Skeletal muscle satellite cell (primary cell): ENCODE measurements at regions not wholly inside any gene's neighbourhood (a gene's known extent, or its start where the extent isn't known, plus 50 kb on each side); places are given as distances from the start of the nearest gene placed in this dataset.

ENCODE experiments used
- H3K27me3 ChIP-seq: 2 replicates; pipeline ENCODE4 v1.7.0; 2013; ENCODE audit warnings: low read length; ENCODE audit not compliant: control insufficient read depth, insufficient read depth
- H3K36me3 ChIP-seq: 2 replicates; pipeline ENCODE4 v1.7.0; 2013; ENCODE audit warnings: mild to moderate bottlenecking, control low read depth, low read length; ENCODE audit not compliant: insufficient read depth
- H3K4me1 ChIP-seq: 2 replicates; pipeline ENCODE4 v1.7.0; 2013; ENCODE audit warnings: low read length; ENCODE audit not compliant: control insufficient read depth, insufficient read depth
- H3K4me2 ChIP-seq: 2 replicates; pipeline ENCODE4 v1.7.0; 2013; ENCODE audit warnings: mild to moderate bottlenecking, low read length
- H3K4me3 ChIP-seq: 2 replicates; pipeline ENCODE4 v1.7.0; 2013; ENCODE audit warnings: low read length
- H3K9ac ChIP-seq: 2 replicates; pipeline ENCODE4 v1.7.0; 2013; ENCODE audit warnings: mild to moderate bottlenecking, low read depth, low read length, moderate library complexity
- H3K9me3 ChIP-seq: replicated peaks from 2 replicates; pipeline ENCODE4 v1.7.0; 2013; ENCODE audit warnings: mild to moderate bottlenecking, control low read depth, low read length

GRCh38 chr12:84361651-84362551 is 550.7 kb downstream of the SLC6A15 start:
- H3K9me3 ChIP-seq: no peaks in the 10 kb centered on the region
- H3K9ac ChIP-seq: no peak overlapping the region
- H3K27me3 ChIP-seq: no peaks in the 10 kb centered on the region
- H3K4me3 ChIP-seq: no peak overlapping the region
- H3K36me3 ChIP-seq: no peaks in the 10 kb centered on the region
- H3K4me1 ChIP-seq: no peaks in the 10 kb centered on the region
- H3K4me2 ChIP-seq: no peak overlapping the region

DNA sequence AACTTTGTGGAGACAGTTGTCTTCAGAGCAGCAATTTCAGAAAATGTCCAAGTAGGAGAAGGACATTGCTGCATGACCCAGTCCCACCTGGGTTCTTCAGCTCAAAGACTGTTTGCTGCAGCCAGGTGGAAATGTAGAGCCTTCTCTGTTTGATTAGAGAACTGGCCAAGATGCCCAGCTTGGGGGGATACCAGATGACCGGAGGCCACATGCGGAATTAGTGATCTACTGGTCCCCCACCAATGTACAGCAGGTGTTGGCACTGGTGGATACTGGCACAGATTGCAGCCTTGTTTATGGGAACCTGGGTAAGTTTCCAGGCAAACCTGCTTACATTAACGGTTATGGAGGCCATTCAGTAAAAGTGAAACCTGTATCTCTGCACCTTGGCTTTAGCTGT is 555.3 kb downstream of the SLC6A15 start:
- no peaks in the 10 kb centered on the region for H3K4me1 ChIP-seq
- no peak overlapping the region for H3K9ac ChIP-seq
- no peaks in the 10 kb centered on the region for H3K27me3 ChIP-seq

DNA sequence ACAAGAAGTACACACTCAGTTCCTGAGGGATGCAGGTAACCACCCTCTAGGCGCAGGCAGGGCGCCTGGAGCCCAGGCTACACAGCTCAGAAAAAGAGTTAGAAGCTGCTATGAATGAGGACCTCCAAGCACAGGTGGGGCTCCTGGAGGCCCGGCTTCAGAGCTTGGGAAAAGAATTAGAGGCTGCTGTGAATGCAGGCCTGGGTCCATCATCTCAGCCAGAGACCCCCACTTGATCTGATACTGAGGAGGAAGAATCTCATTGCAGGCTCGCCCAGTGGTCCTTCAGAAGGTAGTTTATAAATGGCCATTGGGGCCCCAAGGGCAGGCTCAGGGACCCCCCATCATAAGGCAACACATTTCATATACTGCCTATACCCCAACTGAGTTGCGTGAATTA is 556.4 kb downstream of the SLC6A15 start:
- H3K9ac ChIP-seq: no peak overlapping the region
- no peaks in the 10 kb centered on the region for H3K4me1 ChIP-seq
- H3K27me3 ChIP-seq: no peaks in the 10 kb centered on the region
- no peak overlapping the region for H3K4me2 ChIP-seq
- H3K9me3 ChIP-seq: no peaks in the 10 kb centered on the region
- no peak overlapping the region for H3K4me3 ChIP-seq
- H3K36me3 ChIP-seq: no peaks in the 10 kb centered on the region

More for the DNA sequence above, 555.3 kb downstream of the SLC6A15 start:
- H3K4me3 ChIP-seq: no peak overlapping the region
- no peaks in the 10 kb centered on the region for H3K9me3 ChIP-seq
- no peaks in the 10 kb centered on the region for H3K36me3 ChIP-seq
- H3K4me2 ChIP-seq: no peak overlapping the region

DNA sequence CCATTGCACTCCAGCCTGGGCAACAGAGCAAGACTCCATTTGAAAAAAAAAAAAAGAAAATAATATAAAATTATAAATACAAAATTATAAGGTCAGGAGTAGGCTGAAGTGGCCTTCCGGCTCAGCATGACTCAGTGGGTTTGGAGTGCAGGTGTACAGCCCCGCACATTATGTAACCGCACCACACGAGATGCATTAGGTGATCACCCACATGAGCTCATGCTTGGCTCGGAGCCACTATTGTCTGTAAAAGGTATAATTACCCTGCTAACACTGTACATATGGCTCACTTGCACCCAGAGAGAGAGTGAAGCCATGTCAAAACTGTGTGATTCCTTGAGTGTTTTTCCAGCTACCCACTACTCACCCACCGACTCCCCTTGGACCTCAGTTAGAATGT is 557.0 kb downstream of the SLC6A15 start:
- H3K4me2 ChIP-seq: no peak overlapping the region
- H3K9me3 ChIP-seq: no peaks in the 10 kb centered on the region
- H3K4me3 ChIP-seq: no peak overlapping the region
- H3K27me3 ChIP-seq: no peaks in the 10 kb centered on the region
- H3K9ac ChIP-seq: no peak overlapping the region
- H3K36me3 ChIP-seq: no peaks in the 10 kb centered on the region
- no peaks in the 10 kb centered on the region for H3K4me1 ChIP-seq

DNA sequence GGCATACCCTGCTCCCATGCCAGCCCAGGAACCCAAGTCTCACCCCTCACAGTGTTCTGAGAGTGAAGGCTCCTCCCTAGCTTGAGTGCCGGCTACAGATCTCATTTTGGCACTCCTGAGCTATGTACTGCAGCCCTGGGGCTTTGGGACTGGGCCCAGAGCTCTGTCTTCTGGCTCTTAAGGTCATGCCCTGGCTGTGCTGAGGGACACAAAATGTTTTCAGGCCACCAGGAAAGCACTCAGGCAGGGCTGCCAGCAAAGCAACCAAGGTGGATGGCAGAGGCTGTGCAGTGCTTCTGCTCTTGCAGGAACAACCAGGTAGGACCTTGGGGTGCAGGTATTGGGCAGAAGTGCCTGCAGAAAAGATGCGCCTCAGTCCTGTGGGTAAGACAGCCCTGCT is 564.0 kb downstream of the SLC6A15 start:
- H3K9ac ChIP-seq: no peak overlapping the region
- H3K36me3 ChIP-seq: no peaks in the 10 kb centered on the region
- no peaks in the 10 kb centered on the region for H3K4me1 ChIP-seq
- no peak overlapping the region for H3K4me3 ChIP-seq
- no peak overlapping the region for H3K4me2 ChIP-seq
- H3K9me3 ChIP-seq: no peaks in the 10 kb centered on the region
- no peaks in the 10 kb centered on the region for H3K27me3 ChIP-seq

GRCh38 chr12:84341467-84342193 is 571.0 kb downstream of the SLC6A15 start:
- no peaks in the 10 kb centered on the region for H3K9me3 ChIP-seq
- no peak overlapping the region for H3K4me2 ChIP-seq
- no peaks in the 10 kb centered on the region for H3K36me3 ChIP-seq
- no peaks in the 10 kb centered on the region for H3K27me3 ChIP-seq
- H3K9ac ChIP-seq: no peak overlapping the region
- H3K4me1 ChIP-seq: no peaks in the 10 kb centered on the region
- no peak overlapping the region for H3K4me3 ChIP-seq

DNA sequence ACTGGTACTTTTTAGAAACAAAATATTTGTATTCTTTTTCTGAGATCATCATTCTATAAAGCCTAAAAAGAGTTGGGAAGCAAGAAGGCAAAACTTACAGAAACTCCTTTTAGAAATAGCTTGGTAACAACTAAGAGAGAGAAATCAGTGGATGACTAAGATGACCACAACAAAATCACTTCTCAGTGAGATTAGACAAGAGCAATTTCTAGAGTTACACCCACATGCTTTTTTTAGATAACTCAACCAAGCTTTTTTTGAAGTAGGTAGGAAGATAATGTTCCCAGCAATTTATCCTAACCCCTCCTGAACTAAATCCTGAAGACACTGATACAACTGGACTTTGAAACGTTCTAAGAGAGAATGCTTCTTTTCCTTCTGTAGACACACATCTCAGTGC is 576.4 kb downstream of the SLC6A15 start:
- Histone ChIP-seq H3K4me3 (no peak overlapping the region), H3K27me3 (no peaks in the 10 kb centered on the region), H3K4me2 (no peak overlapping the region), H3K9ac (no peak overlapping the region), H3K4me1 (no peaks in the 10 kb centered on the region), H3K36me3 (no peaks in the 10 kb centered on the region), H3K9me3 (no peaks in the 10 kb centered on the region)

- Histone ChIP-seq H3K36me3 (no peaks in the 10 kb centered on the region), H3K4me1 (no peaks in the 10 kb centered on the region), H3K9ac (no peak overlapping the region), H3K27me3 (no peaks in the 10 kb centered on the region), H3K4me2 (no peak overlapping the region), H3K9me3 (no peaks in the 10 kb centered on the region), H3K4me3 (no peak overlapping the region)
Measured at GRCh38 chr12:84329938-84330337, 582.7 kb downstream of the SLC6A15 start.

DNA sequence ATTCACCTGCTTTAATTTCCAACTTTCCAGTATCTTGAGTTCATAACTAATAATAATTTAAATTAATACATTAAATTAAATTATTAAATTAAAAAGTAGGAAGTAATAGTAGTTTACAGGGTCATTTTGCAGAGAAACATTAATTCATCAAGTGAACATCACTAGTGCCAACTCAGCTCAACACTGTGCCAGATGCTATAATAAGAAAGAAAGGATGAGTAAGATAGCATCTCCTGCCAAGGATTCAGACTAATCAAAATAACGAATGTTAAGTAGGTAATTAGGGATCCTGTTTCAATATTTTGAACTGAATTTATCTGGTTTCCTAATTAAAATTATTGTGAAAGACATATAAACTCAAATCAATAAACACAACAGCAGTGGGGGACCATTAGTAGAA is 596.7 kb downstream of the SLC6A15 start:
- Histone ChIP-seq H3K4me2 (no peak overlapping the region), H3K36me3 (no peaks in the 10 kb centered on the region), H3K4me1 (no peaks in the 10 kb centered on the region), H3K27me3 (no peaks in the 10 kb centered on the region), H3K9ac (no peak overlapping the region), H3K9me3 (no peaks in the 10 kb centered on the region), H3K4me3 (no peak overlapping the region)

DNA sequence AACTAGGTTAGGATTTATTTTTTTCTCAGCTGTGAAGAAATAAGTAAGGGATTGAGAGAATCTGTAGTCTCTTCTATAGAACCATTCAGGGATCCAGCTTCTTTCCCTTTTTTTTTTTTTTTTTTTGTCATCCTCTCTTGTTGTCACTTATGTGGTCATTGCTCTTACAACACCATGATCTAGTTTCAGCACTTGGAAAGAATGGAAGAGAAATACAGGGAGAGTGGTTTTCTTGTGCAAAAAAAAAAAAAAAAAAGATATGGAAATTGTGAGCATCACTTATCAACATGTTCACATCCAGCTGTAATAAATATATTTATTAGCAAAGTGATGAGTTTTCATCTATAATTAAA is 599.3 kb downstream of the SLC6A15 start:
- Histone ChIP-seq H3K36me3 (no peaks in the 10 kb centered on the region), H3K4me2 (no peak overlapping the region), H3K27me3 (no peaks in the 10 kb centered on the region), H3K9me3 (no peaks in the 10 kb centered on the region), H3K4me3 (no peak overlapping the region), H3K4me1 (no peaks in the 10 kb centered on the region), H3K9ac (no peak overlapping the region)

- no peaks in the 10 kb centered on the region for H3K9me3 ChIP-seq
- no peaks in the 10 kb centered on the region for H3K4me1 ChIP-seq
- H3K4me3 ChIP-seq: no peak overlapping the region
- H3K9ac ChIP-seq: no peak overlapping the region
- no peaks in the 10 kb centered on the region for H3K36me3 ChIP-seq
- H3K4me2 ChIP-seq: no peak overlapping the region
- no peaks in the 10 kb centered on the region for H3K27me3 ChIP-seq
Measured at GRCh38 chr12:84308211-84308610, 604.4 kb downstream of the SLC6A15 start.

DNA sequence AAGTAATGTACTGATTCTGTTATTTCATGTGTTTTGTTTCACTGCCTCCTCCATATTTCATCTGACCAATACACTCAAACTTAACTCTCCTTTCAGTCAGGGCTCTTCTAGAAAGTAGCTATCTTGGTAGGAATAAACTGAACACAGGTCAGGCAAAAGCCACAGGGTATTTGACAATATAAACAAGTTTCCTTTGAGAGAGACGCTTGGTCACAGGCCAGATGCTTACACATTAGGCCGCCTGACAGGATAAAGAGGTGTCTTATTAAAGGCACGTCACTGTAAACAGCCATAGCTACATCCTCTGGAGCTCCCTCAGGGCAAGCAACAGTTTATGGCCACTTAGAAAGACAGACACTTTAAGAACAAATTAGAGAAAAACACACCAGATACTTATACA is 607.5 kb downstream of the SLC6A15 start:
- H3K9me3 ChIP-seq: no peaks in the 10 kb centered on the region
- no peaks in the 10 kb centered on the region for H3K36me3 ChIP-seq
- H3K4me3 ChIP-seq: no peak overlapping the region
- no peaks in the 10 kb centered on the region for H3K4me1 ChIP-seq
- no peak overlapping the region for H3K4me2 ChIP-seq
- no peaks in the 10 kb centered on the region for H3K27me3 ChIP-seq
- no peak overlapping the region for H3K9ac ChIP-seq
